Muscle layer of duodenum (tissue), 2 donors: ENCODE measurements at regions not wholly inside any gene's neighbourhood (a gene's known extent, or its start where the extent isn't known, plus 50 kb on each side); places are given as distances from the start of the nearest gene placed in this dataset.
"Not testable (repeated sequence)": the region's sequence is repeated elsewhere in the genome, so short reads cannot be mapped to it uniquely, and the experiment has no call there.

Experiments used
- H3K27ac ChIP-seq: one replicate; pipeline ENCODE4 v1.7.0; 2013; ENCODE audit warnings: mild to moderate bottlenecking, low read length
- H3K27me3 ChIP-seq: one replicate; pipeline ENCODE4 v1.7.0; 2013; ENCODE audit warnings: low read depth, mild to moderate bottlenecking, control low read depth, low read length
- H3K36me3 ChIP-seq, 2 donors: one replicate each; pipeline ENCODE4 v1.7.0; 2013; ENCODE audit warnings: low read length in 2 of 2, control low read depth in 1 of 2, mild to moderate bottlenecking in 1 of 2; ENCODE audit not compliant: insufficient read depth in 2 of 2, control insufficient read depth in 1 of 2
- H3K4me1 ChIP-seq, 2 donors: one replicate each; pipeline ENCODE4 v1.7.0; 2013; ENCODE audit warnings: low read length in 2 of 2, mild to moderate bottlenecking in 2 of 2, control low read depth in 1 of 2, moderate library complexity in 1 of 2; ENCODE audit not compliant: insufficient read depth in 2 of 2, control insufficient read depth in 1 of 2
- H3K4me3 ChIP-seq, 2 donors: one replicate each; pipeline ENCODE4 v1.7.0; 2013; ENCODE audit warnings: low read length in 2 of 2, low read depth in 1 of 2, mild to moderate bottlenecking in 1 of 2
- H3K9me3 ChIP-seq, 2 donors: one replicate each; pipeline ENCODE4 v1.7.0; 2013; ENCODE audit warnings: low read length in 2 of 2, control low read depth in 1 of 2, mild to moderate bottlenecking in 1 of 2; ENCODE audit not compliant: control insufficient read depth in 1 of 2
- donor health status: healthy.

GRCh38 chr5:88657906-88658775, 224.8 kb downstream of the MEF2C start:
- no peaks in the 10 kb centered on the region for H3K9me3 ChIP-seq
- peaks cover 28% of the 10 kb centered on the region for H3K27me3 ChIP-seq
- no peak overlapping the region for H3K27ac ChIP-seq
- no peak overlapping the region for H3K4me3 ChIP-seq
- peaks cover 6 to 17% of the 10 kb centered on the region in 2 donors for H3K4me1 ChIP-seq
- H3K36me3 ChIP-seq = no peaks in the 10 kb centered on the region

- Histone ChIP-seq H3K27me3 (peaks cover 28% of the 10 kb centered on the region), H3K36me3 (no peaks in the 10 kb centered on the region), H3K4me3 (no peak overlapping the region), H3K9me3 (no peaks in the 10 kb centered on the region), H3K4me1 (peaks cover 6 to 17% of the 10 kb centered on the region in 2 donors), H3K27ac (no peak overlapping the region)
Observed at GRCh38 chr5:88657136-88657535, 225.8 kb downstream of the MEF2C start.

GRCh38 chr5:88656221-88656950, 226.6 kb downstream of the MEF2C start:
- no peaks in the 10 kb centered on the region for H3K9me3 ChIP-seq
- H3K36me3 ChIP-seq = no peaks in the 10 kb centered on the region
- no peak overlapping the region for H3K4me3 ChIP-seq
- H3K27me3 ChIP-seq = peaks cover 22% of the 10 kb centered on the region
- peaks cover 4 to 16% of the 10 kb centered on the region in 2 donors for H3K4me1 ChIP-seq
- H3K27ac ChIP-seq = no peak overlapping the region

GRCh38 chr5:88653471-88653870, 229.5 kb downstream of the MEF2C start:
- H3K9me3 ChIP-seq = no peaks in the 10 kb centered on the region
- no peak overlapping the region for H3K27ac ChIP-seq
- no peaks in the 10 kb centered on the region for H3K27me3 ChIP-seq
- no peaks in the 10 kb centered on the region for H3K4me1 ChIP-seq
- no peak overlapping the region for H3K4me3 ChIP-seq
- no peaks in the 10 kb centered on the region for H3K36me3 ChIP-seq

- no peak overlapping the region for H3K27ac ChIP-seq
- H3K36me3 ChIP-seq = no peaks in the 10 kb centered on the region
- H3K27me3 ChIP-seq = no peaks in the 10 kb centered on the region
- no peaks in the 10 kb centered on the region for H3K9me3 ChIP-seq
- no peaks in the 10 kb centered on the region for H3K4me1 ChIP-seq
- H3K4me3 ChIP-seq = no peak overlapping the region
Observed at GRCh38 chr5:88647901-88648300, 235.1 kb downstream of the MEF2C start.

GRCh38 chr5:88646866-88647265, 236.1 kb downstream of the MEF2C start:
- Histone ChIP-seq H3K4me3 (no peak overlapping the region), H3K9me3 (no peaks in the 10 kb centered on the region), H3K27me3 (no peaks in the 10 kb centered on the region), H3K27ac (no peak overlapping the region), H3K36me3 (no peaks in the 10 kb centered on the region), H3K4me1 (no peaks in the 10 kb centered on the region)

- Histone ChIP-seq H3K4me3 (no peak overlapping the region), H3K9me3 (no peaks in the 10 kb centered on the region), H3K4me1 (no peaks in the 10 kb centered on the region), H3K27me3 (no peaks in the 10 kb centered on the region), H3K36me3 (no peaks in the 10 kb centered on the region), H3K27ac (no peak overlapping the region)
Observed at GRCh38 chr5:88644676-88645075, 238.3 kb downstream of the MEF2C start.

GRCh38 chr5:88643315-88643714, 239.7 kb downstream of the MEF2C start:
- no peaks in the 10 kb centered on the region for H3K9me3 ChIP-seq
- no peaks in the 10 kb centered on the region for H3K27me3 ChIP-seq
- no peak overlapping the region for H3K4me3 ChIP-seq
- H3K27ac ChIP-seq = no peak overlapping the region
- no peaks in the 10 kb centered on the region for H3K36me3 ChIP-seq
- H3K4me1 ChIP-seq = no peaks in the 10 kb centered on the region

GRCh38 chr5:88634014-88634413, 249.0 kb downstream of the MEF2C start:
- H3K9me3 ChIP-seq = no peaks in the 10 kb centered on the region
- no peaks in the 10 kb centered on the region for H3K27me3 ChIP-seq
- H3K4me1 ChIP-seq = no peaks in the 10 kb centered on the region
- H3K4me3 ChIP-seq = no peak overlapping the region
- H3K36me3 ChIP-seq = no peaks in the 10 kb centered on the region
- no peak overlapping the region for H3K27ac ChIP-seq

GRCh38 chr5:88622890-88623289, 260.1 kb downstream of the MEF2C start:
- H3K4me3 ChIP-seq = peak overlapping the region in 1 of 2 donors; percentile 12
- not testable (repeated sequence) for H3K27me3 ChIP-seq, H3K27ac ChIP-seq, H3K9me3 ChIP-seq, H3K36me3 ChIP-seq, H3K4me1 ChIP-seq

GRCh38 chr5:88615767-88616166, 267.2 kb downstream of the MEF2C start:
- H3K27ac ChIP-seq, H3K4me3 ChIP-seq, H3K36me3 ChIP-seq, H3K9me3 ChIP-seq, H3K4me1 ChIP-seq, H3K27me3 ChIP-seq: not testable (repeated sequence)
